ENCODE measurements at regions not wholly inside any gene's neighbourhood (a gene's known extent, or its start where the extent isn't known, plus 50 kb on each side); places are given as distances from the start of the nearest gene placed in this dataset.

DNA sequence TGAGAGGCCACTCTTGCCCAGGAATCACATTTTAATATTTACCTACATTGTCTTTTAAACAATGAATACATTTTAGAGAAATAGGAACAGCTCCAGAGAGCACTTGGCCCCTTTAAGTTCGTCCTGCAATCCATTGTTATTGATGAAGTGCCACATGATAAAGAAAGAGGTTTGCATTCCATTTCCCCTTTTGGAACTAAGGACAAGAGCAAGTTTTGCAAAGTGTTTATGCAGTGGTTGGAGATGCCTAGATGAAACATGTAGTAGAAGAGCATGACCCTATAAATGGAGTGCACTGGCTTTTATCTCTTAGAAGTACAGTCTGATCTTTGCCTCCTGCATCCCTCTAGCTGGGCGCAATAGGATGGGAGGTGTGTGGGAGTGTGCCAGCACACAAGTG lies 118.7 kb upstream of the CNTNAP5 start:
- H3K4me1 ChIP-seq (ENCODE audit: low read length) = no peaks in the 10 kb centered on the region
- no peak overlapping the region for H2AFZ ChIP-seq (ENCODE audit: low read length)
- no peaks in the 10 kb centered on the region for H3K79me2 ChIP-seq (ENCODE audit: low read length)
- H3K27ac ChIP-seq (ENCODE audit: low read length) = no peak overlapping the region
- H4K20me1 ChIP-seq (ENCODE audit: insufficient read depth, low read length) = no peaks in the 10 kb centered on the region
- no peak overlapping the region for H3K4me2 ChIP-seq (ENCODE audit: low read depth, low read length)
- no peak overlapping the region for H3K9ac ChIP-seq (ENCODE audit: low read length)
- no peaks in the 10 kb centered on the region for H3F3A ChIP-seq (ENCODE audit: insufficient read depth, low read length)
- DNase-seq = no peak
- H3K9me3 ChIP-seq (replicated peaks; ENCODE audit: insufficient read depth, low read length) = no peaks in the 10 kb centered on the region
- H3K4me3 ChIP-seq (ENCODE audit: low read length) = no peak overlapping the region
- TF ChIP-seq, protein P1, sequence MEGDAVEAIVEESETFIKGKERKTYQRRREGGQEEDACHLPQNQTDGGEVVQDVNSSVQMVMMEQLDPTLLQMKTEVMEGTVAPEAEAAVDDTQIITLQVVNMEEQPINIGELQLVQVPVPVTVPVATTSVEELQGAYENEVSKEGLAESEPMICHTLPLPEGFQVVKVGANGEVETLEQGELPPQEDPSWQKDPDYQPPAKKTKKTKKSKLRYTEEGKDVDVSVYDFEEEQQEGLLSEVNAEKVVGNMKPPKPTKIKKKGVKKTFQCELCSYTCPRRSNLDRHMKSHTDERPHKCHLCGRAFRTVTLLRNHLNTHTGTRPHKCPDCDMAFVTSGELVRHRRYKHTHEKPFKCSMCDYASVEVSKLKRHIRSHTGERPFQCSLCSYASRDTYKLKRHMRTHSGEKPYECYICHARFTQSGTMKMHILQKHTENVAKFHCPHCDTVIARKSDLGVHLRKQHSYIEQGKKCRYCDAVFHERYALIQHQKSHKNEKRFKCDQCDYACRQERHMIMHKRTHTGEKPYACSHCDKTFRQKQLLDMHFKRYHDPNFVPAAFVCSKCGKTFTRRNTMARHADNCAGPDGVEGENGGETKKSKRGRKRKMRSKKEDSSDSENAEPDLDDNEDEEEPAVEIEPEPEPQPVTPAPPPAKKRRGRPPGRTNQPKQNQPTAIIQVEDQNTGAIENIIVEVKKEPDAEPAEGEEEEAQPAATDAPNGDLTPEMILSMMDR (IDR thresholded peaks at IDR 0.05; ENCODE audit: low read length) = no peak
- no peak for TF ChIP-seq EZH2 (optimal IDR thresholded peaks at IDR 0.05; ENCODE audit: low read depth, low read length)
- no peak for TF ChIP-seq EZH2phosphoT487 (IDR thresholded peaks at IDR 0.05; ENCODE audit: low read length)
- H3K9me2 ChIP-seq (replicated peaks; ENCODE audit: insufficient read depth, low read length) = no peaks in the 10 kb centered on the region
- H3K36me3 ChIP-seq (replicated peaks; ENCODE audit: insufficient read depth, low read length) = no peaks in the 10 kb centered on the region
- no peaks in the 10 kb centered on the region for H3K27me3 ChIP-seq (replicated peaks; ENCODE audit: insufficient read depth, low read length)

DNA sequence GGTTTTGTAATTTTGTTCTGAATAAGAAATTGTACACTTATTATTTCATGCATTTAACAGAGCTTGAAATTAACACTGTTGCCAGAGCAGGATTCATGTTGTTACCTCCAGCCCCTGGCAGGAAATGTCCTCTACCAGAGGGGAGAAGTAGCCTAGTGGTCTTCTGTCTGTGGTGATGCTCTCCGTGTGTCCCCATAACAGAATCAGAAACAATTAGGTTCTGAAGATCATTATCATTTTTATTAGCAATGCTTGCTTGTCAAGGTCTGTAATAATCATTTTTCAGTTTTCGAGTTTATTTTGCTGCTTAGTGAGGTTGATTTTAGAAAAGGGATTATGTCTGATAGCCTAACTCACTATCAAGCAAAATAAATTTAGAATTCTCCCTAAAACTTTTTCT lies 116.6 kb upstream of the CNTNAP5 start:
- Histone ChIP-seq H3K4me2 (ENCODE audit: low read depth, low read length) (no peak overlapping the region), H3K9me3 (replicated peaks; ENCODE audit: insufficient read depth, low read length) (no peaks in the 10 kb centered on the region), H3K9ac (ENCODE audit: low read length) (no peak overlapping the region), H3F3A (ENCODE audit: insufficient read depth, low read length) (no peaks in the 10 kb centered on the region), H3K79me2 (ENCODE audit: low read length) (no peaks in the 10 kb centered on the region), H3K36me3 (replicated peaks; ENCODE audit: insufficient read depth, low read length) (no peaks in the 10 kb centered on the region), H3K27me3 (replicated peaks; ENCODE audit: insufficient read depth, low read length) (no peaks in the 10 kb centered on the region), H2AFZ (ENCODE audit: low read length) (no peak overlapping the region), H3K9me2 (replicated peaks; ENCODE audit: insufficient read depth, low read length) (no peaks in the 10 kb centered on the region), H3K4me1 (ENCODE audit: low read length) (no peaks in the 10 kb centered on the region), H3K27ac (ENCODE audit: low read length) (no peak overlapping the region), H3K4me3 (ENCODE audit: low read length) (no peak overlapping the region), H4K20me1 (ENCODE audit: insufficient read depth, low read length) (no peaks in the 10 kb centered on the region)
- no peak for TF ChIP-seq EZH2 (optimal IDR thresholded peaks at IDR 0.05; ENCODE audit: low read depth, low read length)
- no peak for TF ChIP-seq EZH2phosphoT487 (IDR thresholded peaks at IDR 0.05; ENCODE audit: low read length)
- TF ChIP-seq, protein P1 (IDR thresholded peaks at IDR 0.05; ENCODE audit: low read length) = no peak
- DNase-seq = no peak

DNA sequence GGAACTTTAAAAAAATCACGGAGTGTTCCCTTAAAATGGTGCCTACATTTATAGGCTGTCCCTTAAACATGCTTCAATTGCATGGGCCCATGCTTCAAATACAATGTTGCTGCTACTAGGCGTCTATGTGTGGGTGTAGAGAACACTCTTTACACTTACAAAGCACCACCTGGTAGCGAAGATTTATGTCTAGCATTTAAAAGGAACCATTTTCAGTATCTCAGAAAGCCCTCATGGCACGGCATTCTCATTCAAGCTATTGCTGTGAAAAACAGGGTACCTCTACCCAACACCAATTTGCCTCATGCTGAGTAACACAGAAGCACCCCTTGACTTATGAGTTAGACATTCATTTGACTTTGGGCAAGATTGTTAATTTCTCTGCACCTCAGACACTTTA lies 112.9 kb upstream of the CNTNAP5 start:
- Histone ChIP-seq H3K9me3 (replicated peaks; ENCODE audit: insufficient read depth, low read length) (no peaks in the 10 kb centered on the region), H3K4me2 (ENCODE audit: low read depth, low read length) (no peak overlapping the region), H3K27me3 (replicated peaks; ENCODE audit: insufficient read depth, low read length) (no peaks in the 10 kb centered on the region), H3K4me1 (ENCODE audit: low read length) (no peaks in the 10 kb centered on the region), H3K36me3 (replicated peaks; ENCODE audit: insufficient read depth, low read length) (no peaks in the 10 kb centered on the region), H3F3A (ENCODE audit: insufficient read depth, low read length) (no peaks in the 10 kb centered on the region), H3K9me2 (replicated peaks; ENCODE audit: insufficient read depth, low read length) (no peaks in the 10 kb centered on the region), H3K27ac (ENCODE audit: low read length) (no peak overlapping the region), H3K9ac (ENCODE audit: low read length) (no peak overlapping the region), H3K4me3 (ENCODE audit: low read length) (no peak overlapping the region), H2AFZ (ENCODE audit: low read length) (no peak overlapping the region), H3K79me2 (ENCODE audit: low read length) (no peaks in the 10 kb centered on the region), H4K20me1 (ENCODE audit: insufficient read depth, low read length) (no peaks in the 10 kb centered on the region)
- DNase-seq = no peak
- no peak for TF ChIP-seq EZH2 (optimal IDR thresholded peaks at IDR 0.05; ENCODE audit: low read depth, low read length)
- TF ChIP-seq, protein P1 (IDR thresholded peaks at IDR 0.05; ENCODE audit: low read length) = no peak
